Skeletal muscle satellite cell (primary cell): ENCODE measurements at regions not wholly inside any gene's neighbourhood (a gene's known extent, or its start where the extent isn't known, plus 50 kb on each side); places are given as distances from the start of the nearest gene placed in this dataset.

Experiments
- H3K27me3 ChIP-seq: 2 replicates; pipeline ENCODE4 v1.7.0; 2013; ENCODE audit warnings: low read length; ENCODE audit not compliant: control insufficient read depth, insufficient read depth
- H3K36me3 ChIP-seq: 2 replicates; pipeline ENCODE4 v1.7.0; 2013; ENCODE audit warnings: mild to moderate bottlenecking, control low read depth, low read length; ENCODE audit not compliant: insufficient read depth
- H3K4me1 ChIP-seq: 2 replicates; pipeline ENCODE4 v1.7.0; 2013; ENCODE audit warnings: low read length; ENCODE audit not compliant: control insufficient read depth, insufficient read depth
- H3K4me2 ChIP-seq: 2 replicates; pipeline ENCODE4 v1.7.0; 2013; ENCODE audit warnings: mild to moderate bottlenecking, low read length
- H3K4me3 ChIP-seq: 2 replicates; pipeline ENCODE4 v1.7.0; 2013; ENCODE audit warnings: low read length
- H3K9ac ChIP-seq: 2 replicates; pipeline ENCODE4 v1.7.0; 2013; ENCODE audit warnings: mild to moderate bottlenecking, low read depth, low read length, moderate library complexity
- H3K9me3 ChIP-seq: replicated peaks from 2 replicates; pipeline ENCODE4 v1.7.0; 2013; ENCODE audit warnings: mild to moderate bottlenecking, control low read depth, low read length

GRCh38 chr3:193905541-193906396 lies 230.2 kb upstream of the HES1 start:
- Histone ChIP-seq H3K4me1 (no peaks in the 10 kb centered on the region), H3K27me3 (peaks cover 61% of the 10 kb centered on the region), H3K4me3 (no peak overlapping the region), H3K9me3 (no peaks in the 10 kb centered on the region), H3K36me3 (no peaks in the 10 kb centered on the region), H3K4me2 (no peak overlapping the region), H3K9ac (no peak overlapping the region)

GRCh38 chr3:193906849-193907410 lies 229.0 kb upstream of the HES1 start:
- Histone ChIP-seq H3K9me3 (no peaks in the 10 kb centered on the region), H3K27me3 (peaks cover 63% of the 10 kb centered on the region), H3K4me2 (no peak overlapping the region), H3K36me3 (no peaks in the 10 kb centered on the region), H3K4me1 (no peaks in the 10 kb centered on the region), H3K9ac (no peak overlapping the region), H3K4me3 (no peak overlapping the region)

GRCh38 chr3:193908181-193908744 lies 227.7 kb upstream of the HES1 start:
- Histone ChIP-seq H3K4me3 (no peak overlapping the region), H3K4me2 (no peak overlapping the region), H3K27me3 (peaks cover 56% of the 10 kb centered on the region), H3K9me3 (no peaks in the 10 kb centered on the region), H3K36me3 (no peaks in the 10 kb centered on the region), H3K9ac (no peak overlapping the region), H3K4me1 (no peaks in the 10 kb centered on the region)

- Histone ChIP-seq H3K9me3 (no peaks in the 10 kb centered on the region), H3K4me3 (no peak overlapping the region), H3K27me3 (peaks cover 51% of the 10 kb centered on the region), H3K36me3 (no peaks in the 10 kb centered on the region), H3K9ac (no peak overlapping the region), H3K4me1 (no peaks in the 10 kb centered on the region), H3K4me2 (no peak overlapping the region)
Measured at GRCh38 chr3:193909387-193909786, 226.6 kb upstream of the HES1 start.

GRCh38 chr3:193910310-193910709 lies 225.6 kb upstream of the HES1 start:
- Histone ChIP-seq H3K4me2 (no peak overlapping the region), H3K9ac (no peak overlapping the region), H3K4me3 (no peak overlapping the region), H3K9me3 (no peaks in the 10 kb centered on the region), H3K4me1 (no peaks in the 10 kb centered on the region), H3K27me3 (peaks cover 44% of the 10 kb centered on the region), H3K36me3 (no peaks in the 10 kb centered on the region)

- no peaks in the 10 kb centered on the region for H3K9me3 ChIP-seq
- H3K4me3 ChIP-seq: no peak overlapping the region
- no peaks in the 10 kb centered on the region for H3K4me1 ChIP-seq
- peaks cover 47% of the 10 kb centered on the region for H3K27me3 ChIP-seq
- H3K4me2 ChIP-seq: no peak overlapping the region
- no peaks in the 10 kb centered on the region for H3K36me3 ChIP-seq
- no peak overlapping the region for H3K9ac ChIP-seq
Measured at GRCh38 chr3:193910886-193911738, 224.8 kb upstream of the HES1 start.

GRCh38 chr3:193911784-193912340 lies 224.1 kb upstream of the HES1 start:
- peaks cover 42% of the 10 kb centered on the region for H3K27me3 ChIP-seq

GRCh38 chr3:193912621-193913178 lies 223.2 kb upstream of the HES1 start:
- H3K4me1 ChIP-seq: no peaks in the 10 kb centered on the region
- no peak overlapping the region for H3K4me2 ChIP-seq
- H3K27me3 ChIP-seq: peaks cover 37% of the 10 kb centered on the region
- no peaks in the 10 kb centered on the region for H3K9me3 ChIP-seq
- no peaks in the 10 kb centered on the region for H3K36me3 ChIP-seq
- H3K9ac ChIP-seq: no peak overlapping the region
- H3K4me3 ChIP-seq: no peak overlapping the region

More at GRCh38 chr3:193911784-193912340, 224.1 kb upstream of the HES1 start:
- Histone ChIP-seq H3K4me3 (no peak overlapping the region), H3K9ac (no peak overlapping the region), H3K4me2 (no peak overlapping the region), H3K4me1 (no peaks in the 10 kb centered on the region), H3K36me3 (no peaks in the 10 kb centered on the region), H3K9me3 (no peaks in the 10 kb centered on the region)

- Histone ChIP-seq H3K4me1 (no peaks in the 10 kb centered on the region), H3K27me3 (peaks cover 38% of the 10 kb centered on the region), H3K9me3 (no peaks in the 10 kb centered on the region), H3K4me2 (no peak overlapping the region), H3K9ac (no peak overlapping the region), H3K36me3 (no peaks in the 10 kb centered on the region), H3K4me3 (no peak overlapping the region)
Measured at GRCh38 chr3:193914602-193915001, 221.3 kb upstream of the HES1 start.

- no peaks in the 10 kb centered on the region for H3K4me1 ChIP-seq
- no peak overlapping the region for H3K9ac ChIP-seq
- no peaks in the 10 kb centered on the region for H3K9me3 ChIP-seq
- H3K4me2 ChIP-seq: no peak overlapping the region
- no peaks in the 10 kb centered on the region for H3K36me3 ChIP-seq
- H3K27me3 ChIP-seq: peaks cover 40% of the 10 kb centered on the region
- H3K4me3 ChIP-seq: no peak overlapping the region
Measured at GRCh38 chr3:193915099-193915498, 220.8 kb upstream of the HES1 start.

GRCh38 chr3:193915613-193916012 lies 220.3 kb upstream of the HES1 start:
- peaks cover 39% of the 10 kb centered on the region for H3K27me3 ChIP-seq

More at GRCh38 chr3:193915613-193916012, 220.3 kb upstream of the HES1 start:
- no peaks in the 10 kb centered on the region for H3K4me1 ChIP-seq
- H3K4me3 ChIP-seq: no peak overlapping the region
- H3K36me3 ChIP-seq: no peaks in the 10 kb centered on the region
- H3K4me2 ChIP-seq: no peak overlapping the region
- H3K9ac ChIP-seq: no peak overlapping the region
- H3K9me3 ChIP-seq: no peaks in the 10 kb centered on the region
